ENCODE measurements at regions not wholly inside any gene's neighbourhood (a gene's known extent, or its start where the extent isn't known, plus 50 kb on each side); places are given as distances from the start of the nearest gene placed in this dataset.

GRCh38 chr3:166125179-166125578 is 288.0 kb upstream of the BCHE start:
- TF ChIP-seq, protein P1, sequence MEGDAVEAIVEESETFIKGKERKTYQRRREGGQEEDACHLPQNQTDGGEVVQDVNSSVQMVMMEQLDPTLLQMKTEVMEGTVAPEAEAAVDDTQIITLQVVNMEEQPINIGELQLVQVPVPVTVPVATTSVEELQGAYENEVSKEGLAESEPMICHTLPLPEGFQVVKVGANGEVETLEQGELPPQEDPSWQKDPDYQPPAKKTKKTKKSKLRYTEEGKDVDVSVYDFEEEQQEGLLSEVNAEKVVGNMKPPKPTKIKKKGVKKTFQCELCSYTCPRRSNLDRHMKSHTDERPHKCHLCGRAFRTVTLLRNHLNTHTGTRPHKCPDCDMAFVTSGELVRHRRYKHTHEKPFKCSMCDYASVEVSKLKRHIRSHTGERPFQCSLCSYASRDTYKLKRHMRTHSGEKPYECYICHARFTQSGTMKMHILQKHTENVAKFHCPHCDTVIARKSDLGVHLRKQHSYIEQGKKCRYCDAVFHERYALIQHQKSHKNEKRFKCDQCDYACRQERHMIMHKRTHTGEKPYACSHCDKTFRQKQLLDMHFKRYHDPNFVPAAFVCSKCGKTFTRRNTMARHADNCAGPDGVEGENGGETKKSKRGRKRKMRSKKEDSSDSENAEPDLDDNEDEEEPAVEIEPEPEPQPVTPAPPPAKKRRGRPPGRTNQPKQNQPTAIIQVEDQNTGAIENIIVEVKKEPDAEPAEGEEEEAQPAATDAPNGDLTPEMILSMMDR (conservative IDR thresholded peaks at IDR 0.05; ENCODE audit: low read depth, low read length) = no peak
- no peak for TF ChIP-seq EZH2 (IDR thresholded peaks at IDR 0.05; ENCODE audit: low read length, unreplicated experiment)
